ENCODE measurements at regions not wholly inside any gene's neighbourhood (a gene's known extent, or its start where the extent isn't known, plus 50 kb on each side); places are given as distances from the start of the nearest gene placed in this dataset.

DNA sequence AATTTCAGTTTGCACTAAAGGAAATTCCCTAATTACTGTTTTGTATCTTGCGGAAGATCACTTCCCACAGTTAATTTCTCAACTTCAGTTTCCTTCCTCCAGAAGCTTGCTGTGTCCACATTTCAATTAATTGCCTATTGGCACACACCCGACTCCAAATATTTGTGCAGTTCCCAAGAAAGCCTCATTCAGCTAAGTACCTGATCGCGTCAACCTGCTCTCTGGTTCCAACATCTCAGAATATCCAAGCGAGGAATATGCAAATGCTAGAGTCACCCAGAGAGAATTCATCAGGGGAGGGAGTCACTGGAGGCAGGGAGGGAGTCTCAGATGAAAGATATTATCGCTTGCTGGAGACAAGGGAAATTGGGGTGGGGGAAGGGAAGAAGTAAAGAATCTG, 351.3 kb downstream of the RRAGC start:
- TF ChIP-seq, protein P1, sequence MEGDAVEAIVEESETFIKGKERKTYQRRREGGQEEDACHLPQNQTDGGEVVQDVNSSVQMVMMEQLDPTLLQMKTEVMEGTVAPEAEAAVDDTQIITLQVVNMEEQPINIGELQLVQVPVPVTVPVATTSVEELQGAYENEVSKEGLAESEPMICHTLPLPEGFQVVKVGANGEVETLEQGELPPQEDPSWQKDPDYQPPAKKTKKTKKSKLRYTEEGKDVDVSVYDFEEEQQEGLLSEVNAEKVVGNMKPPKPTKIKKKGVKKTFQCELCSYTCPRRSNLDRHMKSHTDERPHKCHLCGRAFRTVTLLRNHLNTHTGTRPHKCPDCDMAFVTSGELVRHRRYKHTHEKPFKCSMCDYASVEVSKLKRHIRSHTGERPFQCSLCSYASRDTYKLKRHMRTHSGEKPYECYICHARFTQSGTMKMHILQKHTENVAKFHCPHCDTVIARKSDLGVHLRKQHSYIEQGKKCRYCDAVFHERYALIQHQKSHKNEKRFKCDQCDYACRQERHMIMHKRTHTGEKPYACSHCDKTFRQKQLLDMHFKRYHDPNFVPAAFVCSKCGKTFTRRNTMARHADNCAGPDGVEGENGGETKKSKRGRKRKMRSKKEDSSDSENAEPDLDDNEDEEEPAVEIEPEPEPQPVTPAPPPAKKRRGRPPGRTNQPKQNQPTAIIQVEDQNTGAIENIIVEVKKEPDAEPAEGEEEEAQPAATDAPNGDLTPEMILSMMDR (IDR thresholded peaks at IDR 0.05) = no peak
- TF ChIP-seq POLR2A (IDR thresholded peaks at IDR 0.05) (no peak), EP300 (IDR thresholded peaks at IDR 0.05) (no peak)
